SW480 (cell line): ENCODE measurements at regions not wholly inside any gene's neighbourhood (a gene's known extent, or its start where the extent isn't known, plus 50 kb on each side); places are given as distances from the start of the nearest gene placed in this dataset.
A peak's percentile ranks its signal among the peaks of the same experiment; 100 is the strongest.

Source experiments
- DNase-seq: peaks from one replicate; pipeline ENCODE4 v3.0.0-alpha.2; 2016; ENCODE audit warnings: low spot score

GRCh38 chr14:35222324-35222723 lies 69.9 kb upstream of the PSMA6 start:
- DNase-seq: no peak

DNA sequence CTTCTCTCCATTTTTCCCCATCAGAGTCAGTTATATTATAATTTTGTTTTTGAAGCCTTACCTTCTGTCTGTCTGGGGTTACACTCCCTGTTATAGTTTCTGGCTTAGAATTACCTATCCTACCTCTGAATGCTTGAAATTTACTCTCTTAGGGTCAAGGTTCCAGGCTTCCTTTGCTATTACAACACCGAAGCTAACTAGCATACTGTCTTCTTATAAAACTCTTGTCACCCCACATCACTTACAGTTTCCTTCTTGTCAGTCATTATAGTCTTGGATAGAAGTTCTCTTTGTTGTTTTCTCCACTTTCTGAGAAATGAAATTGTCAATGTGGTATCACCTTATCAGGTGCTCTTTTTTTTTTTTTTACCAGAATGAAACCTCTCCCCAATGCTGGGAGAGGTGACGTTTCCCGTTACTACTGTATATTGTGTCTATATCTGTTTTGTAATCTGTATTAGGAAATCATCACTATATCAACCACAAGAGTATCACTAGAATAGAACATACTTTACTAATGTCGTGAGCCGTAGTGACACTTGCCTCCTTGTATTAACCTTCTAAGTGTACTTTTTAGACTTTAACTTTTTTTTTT lies 69.2 kb upstream of the PSMA6 start:
- no peak for DNase-seq

GRCh38 chr14:35223927-35224326 lies 68.3 kb upstream of the PSMA6 start:
- DNase-seq: no peak

GRCh38 chr14:35224615-35225014 lies 67.6 kb upstream of the PSMA6 start:
- no peak for DNase-seq

DNA sequence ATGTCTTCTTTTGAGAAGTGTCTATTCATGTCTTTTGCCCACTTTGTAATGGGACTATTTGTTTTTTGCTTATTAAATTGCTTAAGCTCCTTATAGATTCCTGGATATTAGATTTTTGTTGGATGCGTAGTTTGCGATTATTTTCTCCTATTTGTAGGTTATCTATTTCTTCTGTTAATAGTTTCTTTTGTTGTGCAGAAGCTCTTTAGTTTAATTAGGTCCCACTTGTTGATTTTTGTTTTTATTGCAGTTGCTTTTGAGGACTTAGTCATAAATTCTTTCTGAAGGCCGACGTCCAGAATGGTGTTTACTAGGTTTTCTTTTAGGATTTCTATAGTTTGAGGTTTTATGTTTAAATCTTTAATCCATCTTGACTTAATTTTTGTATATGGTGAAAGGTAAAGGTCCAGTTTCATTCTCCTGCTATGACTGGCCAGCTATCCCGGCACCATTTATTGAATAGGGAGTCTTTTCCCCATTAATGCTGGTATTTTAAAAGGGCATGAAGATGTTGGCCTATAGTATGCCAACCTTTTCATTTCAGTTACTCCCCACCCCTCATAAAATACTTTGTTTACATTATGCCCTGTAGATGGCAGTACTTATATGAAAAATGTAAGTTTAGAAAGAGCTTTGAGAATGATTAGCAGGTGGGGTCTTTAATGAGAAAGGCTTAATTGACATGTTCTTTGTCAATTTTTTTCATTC lies 62.9 kb upstream of the PSMA6 start:
- DNase-seq: peak; percentile 13

GRCh38 chr14:35229792-35230089 lies 62.4 kb upstream of the PSMA6 start:
- DNase-seq: no peak

- no peak for DNase-seq
Measured at GRCh38 chr14:35231207-35231760, 60.9 kb upstream of the PSMA6 start.

DNA sequence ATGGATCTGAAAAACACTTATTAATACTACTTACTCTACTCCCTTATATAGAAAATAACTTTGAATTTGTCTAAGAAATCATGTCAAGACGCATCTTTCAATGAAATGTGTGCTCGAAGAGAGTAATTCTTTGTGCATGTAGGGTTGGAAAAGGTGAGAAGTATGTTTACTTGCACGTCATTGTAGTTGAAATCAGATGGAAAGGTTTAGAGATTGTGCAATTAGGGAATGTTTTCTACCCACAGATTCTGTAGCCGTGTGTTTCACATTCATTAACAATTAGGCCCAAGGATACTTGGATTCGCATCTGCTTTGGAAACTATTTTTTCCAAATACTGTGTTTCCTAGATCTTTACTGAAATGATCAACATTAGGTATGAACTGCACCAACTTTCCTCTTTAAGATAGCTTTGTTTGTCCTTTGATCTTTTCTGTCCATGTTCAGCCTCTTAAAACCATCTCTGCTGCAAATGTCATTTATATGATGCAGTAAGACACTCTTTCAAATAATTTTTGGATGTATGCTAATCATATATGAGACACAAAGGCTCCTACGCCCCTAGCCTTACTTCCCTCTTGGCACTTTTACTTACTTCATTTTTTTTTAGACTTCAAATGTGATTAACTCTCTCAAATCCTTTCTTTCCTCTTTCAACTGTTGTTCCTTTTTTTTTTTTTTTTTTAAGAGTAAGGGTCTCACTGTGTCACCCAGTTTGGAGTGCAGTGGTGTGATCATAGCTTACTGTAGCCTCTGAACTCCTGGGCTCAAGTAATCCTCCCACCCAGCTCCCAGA lies 58.0 kb upstream of the PSMA6 start:
- no peak for DNase-seq

- no peak for DNase-seq
Measured at GRCh38 chr14:35235840-35236239, 56.3 kb upstream of the PSMA6 start.

- DNase-seq: no peak
Measured at GRCh38 chr14:35236806-35237205, 55.4 kb upstream of the PSMA6 start.

GRCh38 chr14:35240231-35240630 lies 52.0 kb upstream of the PSMA6 start:
- DNase-seq: no peak
